ENCODE measurements at regions not wholly inside any gene's neighbourhood (a gene's known extent, or its start where the extent isn't known, plus 50 kb on each side); places are given as distances from the start of the nearest gene placed in this dataset.

GRCh38 chr13:99830931-99831330, 140.6 kb downstream of the ZIC5 start:
- no peak for TF ChIP-seq L3MBTL2 (conservative IDR thresholded peaks at IDR 0.05)
- no peak for TF ChIP-seq NFRKB (IDR thresholded peaks at IDR 0.05)
- TF ChIP-seq TARDBP (IDR thresholded peaks at IDR 0.05) = no peak
- no peak for TF ChIP-seq FOXM1 (IDR thresholded peaks at IDR 0.05; ENCODE audit: borderline replicate concordance)
- TF ChIP-seq SUZ12 (IDR thresholded peaks at IDR 0.05) = no peak
- no peak for TF ChIP-seq BHLHE40 (IDR thresholded peaks at IDR 0.05; ENCODE audit: borderline replicate concordance)
- TF ChIP-seq FOXK2 (IDR thresholded peaks at IDR 0.05) = no peak
- no peak for TF ChIP-seq SP1 (IDR thresholded peaks at IDR 0.05)

Measured in HEK293T (cell line).